RWPE1 (cell line): ENCODE measurements at regions not wholly inside any gene's neighbourhood (a gene's known extent, or its start where the extent isn't known, plus 50 kb on each side); places are given as distances from the start of the nearest gene placed in this dataset.

Source experiments
- CTCF ChIA-PET: fragments of 350-600 bp; sonication (Branson Sonifier 250); formaldehyde crosslinking; extraction: SDS; loops from one replicate; lab custom pipeline; 2021; lab: Yijun Ruan, JAX
- POLR2A ChIA-PET: fragments of 400-600 bp; formaldehyde crosslinking; extraction: SDS; loops from one replicate; lab custom pipeline; 2020; ENCODE audit warnings: antibody characterized with exemption; ENCODE audit not compliant: low non-redundant PET; lab: Yijun Ruan, JAX
- DNase-seq: peaks from one replicate; pipeline ENCODE4 v3.0.0; 2012; ENCODE audit warnings: low spot score
- H3K27ac ChIP-seq: fragments of 450-650 bp; 2 replicates; pipeline ENCODE4 v1.5.1; 2017
- TF ChIP-seq, protein P1 (sequence below): fragments of 450-650 bp; conservative IDR thresholded peaks from 2 replicates; pipeline ENCODE4 v1.5.1; 2017; ENCODE audit warnings: low read depth, mild to moderate bottlenecking

DNA sequence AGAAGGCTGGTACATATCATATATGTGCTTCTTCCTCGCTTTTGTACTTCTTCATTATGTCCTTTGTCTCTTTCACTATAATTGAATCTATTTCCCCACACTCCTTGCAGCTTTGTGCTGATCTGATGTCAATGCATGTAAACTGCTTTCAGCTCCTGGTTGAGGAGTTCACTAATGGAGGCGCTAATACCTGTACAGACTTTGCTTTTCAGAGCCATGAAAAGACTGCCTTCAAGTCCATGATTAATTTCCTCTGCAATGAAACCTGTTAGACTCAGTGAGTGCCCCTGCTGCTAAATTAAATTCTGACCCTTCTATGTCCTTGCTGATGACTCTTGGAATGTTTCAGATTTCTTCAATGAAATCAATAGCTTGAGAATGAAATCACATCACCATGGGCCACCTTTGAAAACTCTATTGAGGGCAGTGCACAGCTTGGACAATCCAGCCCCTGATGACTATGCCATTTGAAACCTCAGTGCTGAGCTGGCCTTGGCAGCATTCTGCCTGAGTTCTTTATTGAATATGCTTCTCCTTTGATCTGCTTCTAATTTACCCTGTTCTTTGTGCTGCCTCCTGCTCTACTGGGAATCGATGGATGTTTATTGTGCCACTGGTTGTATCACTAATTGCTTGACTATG lies 358.2 kb upstream of the DMAC1 start:
- CTCF ChIA-PET = no interaction called here
- H3K27ac ChIP-seq = no peak overlapping the region
- POLR2A ChIA-PET = no interaction called here
- no peak for DNase-seq
- TF ChIP-seq, protein P1, sequence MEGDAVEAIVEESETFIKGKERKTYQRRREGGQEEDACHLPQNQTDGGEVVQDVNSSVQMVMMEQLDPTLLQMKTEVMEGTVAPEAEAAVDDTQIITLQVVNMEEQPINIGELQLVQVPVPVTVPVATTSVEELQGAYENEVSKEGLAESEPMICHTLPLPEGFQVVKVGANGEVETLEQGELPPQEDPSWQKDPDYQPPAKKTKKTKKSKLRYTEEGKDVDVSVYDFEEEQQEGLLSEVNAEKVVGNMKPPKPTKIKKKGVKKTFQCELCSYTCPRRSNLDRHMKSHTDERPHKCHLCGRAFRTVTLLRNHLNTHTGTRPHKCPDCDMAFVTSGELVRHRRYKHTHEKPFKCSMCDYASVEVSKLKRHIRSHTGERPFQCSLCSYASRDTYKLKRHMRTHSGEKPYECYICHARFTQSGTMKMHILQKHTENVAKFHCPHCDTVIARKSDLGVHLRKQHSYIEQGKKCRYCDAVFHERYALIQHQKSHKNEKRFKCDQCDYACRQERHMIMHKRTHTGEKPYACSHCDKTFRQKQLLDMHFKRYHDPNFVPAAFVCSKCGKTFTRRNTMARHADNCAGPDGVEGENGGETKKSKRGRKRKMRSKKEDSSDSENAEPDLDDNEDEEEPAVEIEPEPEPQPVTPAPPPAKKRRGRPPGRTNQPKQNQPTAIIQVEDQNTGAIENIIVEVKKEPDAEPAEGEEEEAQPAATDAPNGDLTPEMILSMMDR = no peak

DNA sequence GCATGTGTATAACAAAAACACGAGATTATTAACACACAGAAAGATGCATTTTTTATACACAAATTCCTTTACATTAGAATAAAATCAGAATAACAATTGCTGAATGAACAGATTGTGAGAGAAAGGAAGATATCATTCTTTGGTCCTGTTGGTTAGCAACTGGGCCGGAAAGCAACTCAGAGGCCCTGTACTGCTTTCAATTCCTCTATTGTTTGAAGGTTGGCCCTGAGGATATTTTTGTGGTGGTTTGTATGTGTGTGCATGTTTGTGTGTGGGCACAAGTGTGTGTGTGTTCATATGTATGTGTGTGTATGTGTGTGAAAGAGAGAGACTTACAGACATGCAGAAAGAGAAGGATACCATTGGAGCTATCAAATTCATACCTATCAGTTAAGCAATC lies 356.8 kb upstream of the DMAC1 start:
- TF ChIP-seq, protein P1 = no peak
- ChIA-PET POLR2A (no interaction called here), CTCF (no interaction called here)
- no peak for DNase-seq
- no peak overlapping the region for H3K27ac ChIP-seq

DNA sequence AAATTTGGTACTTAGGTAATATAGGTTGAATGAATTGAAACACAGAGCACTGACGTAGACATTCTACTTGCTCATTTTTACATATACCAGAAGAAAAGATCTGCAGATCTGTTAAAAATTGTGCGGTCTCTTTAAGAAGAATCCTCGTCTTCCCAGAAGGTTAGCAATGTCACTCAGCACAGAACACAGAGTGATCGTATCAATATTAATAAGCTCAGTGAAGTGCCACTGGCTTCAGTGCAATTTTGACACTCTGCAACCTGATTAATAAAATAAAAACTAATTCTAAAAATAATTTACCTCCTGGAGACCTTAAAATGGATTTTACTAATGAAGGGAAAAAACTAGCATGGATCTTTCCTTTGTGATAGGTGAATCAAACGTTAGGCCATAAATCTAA lies 356.1 kb upstream of the DMAC1 start:
- no peak overlapping the region for H3K27ac ChIP-seq
- POLR2A ChIA-PET = no interaction called here
- TF ChIP-seq, protein P1 = no peak
- no peak for DNase-seq
- CTCF ChIA-PET = no interaction called here

DNA sequence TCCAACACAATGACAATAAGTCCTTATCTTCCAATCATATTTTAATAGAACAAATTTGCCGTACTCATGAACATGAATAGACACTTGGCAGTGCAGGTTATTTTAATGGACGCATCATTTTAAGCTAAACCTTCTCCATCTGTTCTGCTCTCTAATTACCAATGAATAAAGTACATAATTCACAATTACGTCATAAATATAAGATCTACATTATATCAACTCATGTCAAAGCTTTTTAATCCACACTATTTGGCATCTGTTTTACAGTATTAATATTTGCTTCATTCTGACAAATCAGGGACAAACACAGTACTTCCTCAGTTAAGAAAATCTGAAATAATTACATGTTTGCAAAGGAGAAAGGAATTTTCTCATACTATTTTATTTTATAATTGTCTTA lies 344.1 kb upstream of the DMAC1 start:
- TF ChIP-seq, protein P1 = no peak
- DNase-seq = no peak
- ChIA-PET POLR2A (no interaction called here), CTCF (no interaction called here)
- H3K27ac ChIP-seq = no peak overlapping the region

DNA sequence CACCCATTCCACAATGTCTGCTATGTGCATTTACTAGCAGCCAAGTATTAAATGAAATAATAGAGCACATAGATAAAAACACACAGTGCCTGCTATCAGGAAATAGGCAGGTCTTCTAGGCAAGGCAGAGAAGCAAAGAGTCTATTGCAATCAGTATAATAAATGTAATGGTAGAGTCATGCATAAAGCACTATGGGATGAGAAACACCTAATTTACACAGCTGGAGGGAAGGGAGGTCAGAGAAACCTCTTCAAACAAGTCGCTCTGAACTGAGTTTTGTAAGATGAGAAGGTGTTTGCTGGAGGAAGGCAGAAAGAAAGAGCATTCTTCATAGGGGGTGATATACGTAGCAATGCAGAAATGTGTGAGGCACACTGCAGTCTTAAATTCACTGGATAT lies 341.0 kb upstream of the DMAC1 start:
- DNase-seq = no peak
- TF ChIP-seq, protein P1 = no peak
- H3K27ac ChIP-seq = no peak overlapping the region
- CTCF ChIA-PET = no interaction called here
- POLR2A ChIA-PET = no interaction called here

DNA sequence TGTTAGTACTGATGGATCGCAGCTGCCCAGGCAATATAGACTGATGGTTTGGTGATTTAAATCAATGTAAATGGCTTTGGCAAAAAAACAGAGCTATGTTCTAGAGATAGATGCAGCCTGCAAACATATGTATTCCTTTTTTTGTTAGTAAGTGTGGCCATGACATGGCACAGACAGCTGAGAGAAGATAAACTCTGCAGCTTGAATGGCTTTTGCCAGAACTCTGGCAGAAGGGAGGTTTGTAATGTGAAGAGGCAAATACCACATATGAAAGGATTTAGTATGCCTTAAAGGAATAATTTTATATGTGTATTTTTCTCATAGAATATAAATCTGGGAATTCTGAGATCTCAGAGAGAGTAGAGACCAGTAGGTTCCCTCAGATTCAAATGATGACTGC lies 340.2 kb upstream of the DMAC1 start:
- TF ChIP-seq, protein P1 = no peak
- DNase-seq = no peak
- H3K27ac ChIP-seq = no peak overlapping the region
- CTCF ChIA-PET = no interaction called here
- POLR2A ChIA-PET = no interaction called here

DNA sequence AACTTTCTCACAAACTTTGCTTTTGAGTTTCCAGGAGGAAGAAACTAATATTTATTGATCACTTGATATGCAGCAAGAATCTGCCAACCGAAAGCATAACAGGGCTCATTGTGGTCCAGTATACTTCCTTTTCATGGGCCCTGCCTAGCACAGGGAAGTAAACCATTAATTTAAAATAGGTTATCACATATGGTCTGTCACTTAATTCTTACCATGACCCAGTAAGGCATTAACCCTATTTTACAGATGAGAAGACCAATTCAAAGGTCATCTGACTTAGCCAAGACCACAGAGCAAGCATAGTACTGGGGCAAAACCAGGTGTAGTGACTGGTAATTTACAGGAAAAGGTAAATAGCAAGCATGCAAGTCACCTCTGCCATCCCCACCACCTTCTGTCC lies 336.9 kb upstream of the DMAC1 start:
- ChIA-PET CTCF (no interaction called here), POLR2A (no interaction called here)
- no peak for DNase-seq
- no peak overlapping the region for H3K27ac ChIP-seq
- TF ChIP-seq, protein P1 = no peak
